ENCODE measurements at regions not wholly inside any gene's neighbourhood (a gene's known extent, or its start where the extent isn't known, plus 50 kb on each side); places are given as distances from the start of the nearest gene placed in this dataset.

GRCh38 chr16:50458667-50459495 is 89.3 kb upstream of the NKD1 start:
- no peaks in the 10 kb centered on the region for H3K27me3 ChIP-seq
- TF ChIP-seq CTCF (IDR thresholded peaks at IDR 0.05) = no peak
- no peak for ATAC-seq
- no peak overlapping the region for H3K4me3 ChIP-seq
- intact Hi-C loops (cut with DNase I) = no loop called here
- no peaks in the 10 kb centered on the region for H3K36me3 ChIP-seq
- H3K27ac ChIP-seq = no peak overlapping the region
- no peaks in the 10 kb centered on the region for H3K9me3 ChIP-seq
- no peak for FAIRE-seq
- WGBS, 2 donors = 45 to 47% methylated on average over 16 of the region's 16 CpGs
- no peak for DNase-seq
- H3K4me1 ChIP-seq = no peaks in the 10 kb centered on the region

- H3K4me1 ChIP-seq = no peaks in the 10 kb centered on the region
- no peak for ATAC-seq
- H3K4me3 ChIP-seq = no peak overlapping the region
- no peaks in the 10 kb centered on the region for H3K9me3 ChIP-seq
- FAIRE-seq = no peak
- no peaks in the 10 kb centered on the region for H3K36me3 ChIP-seq
- no peak for DNase-seq
- no peak overlapping the region for H3K27ac ChIP-seq
- WGBS, 2 donors = 69 to 77% methylated on average over 5 of the region's 5 CpGs
- intact Hi-C loops (cut with DNase I) = no loop called here
- no peak for TF ChIP-seq CTCF (IDR thresholded peaks at IDR 0.05)
- no peaks in the 10 kb centered on the region for H3K27me3 ChIP-seq
Observed at GRCh38 chr16:50457979-50458491, 89.2 kb upstream of the BRD7 start.

- no peaks in the 10 kb centered on the region for H3K4me1 ChIP-seq
- no peak overlapping the region for H3K4me3 ChIP-seq
- H3K27ac ChIP-seq = no peak overlapping the region
- intact Hi-C loops (cut with DNase I) = no loop called here
- H3K27me3 ChIP-seq = no peaks in the 10 kb centered on the region
- no peaks in the 10 kb centered on the region for H3K9me3 ChIP-seq
- ATAC-seq (no peak), DNase-seq (no peak), FAIRE-seq (no peak)
- 58 to 67% methylated on average over 4 of the region's 4 CpGs for WGBS, 2 donors
- H3K36me3 ChIP-seq = no peaks in the 10 kb centered on the region
- no peak for TF ChIP-seq CTCF (IDR thresholded peaks at IDR 0.05)
Observed at GRCh38 chr16:50457423-50457822, 88.6 kb upstream of the BRD7 start.

- H3K27ac ChIP-seq = no peak overlapping the region
- H3K36me3 ChIP-seq = no peaks in the 10 kb centered on the region
- TF ChIP-seq CTCF (IDR thresholded peaks at IDR 0.05) = no peak
- no peak for DNase-seq
- no peak overlapping the region for H3K4me3 ChIP-seq
- H3K4me1 ChIP-seq = no peaks in the 10 kb centered on the region
- no peak for ATAC-seq
- no peak for FAIRE-seq
- intact Hi-C loops (cut with DNase I) = no loop called here
- WGBS, 2 donors = 67 to 68% methylated on average over 7 of the region's 7 CpGs
- no peaks in the 10 kb centered on the region for H3K27me3 ChIP-seq
- H3K9me3 ChIP-seq = no peaks in the 10 kb centered on the region
Observed at GRCh38 chr16:50455288-50455845, 86.6 kb upstream of the BRD7 start.

- H3K4me1 ChIP-seq = no peaks in the 10 kb centered on the region
- H3K27me3 ChIP-seq = no peaks in the 10 kb centered on the region
- H3K36me3 ChIP-seq = no peaks in the 10 kb centered on the region
- no peaks in the 10 kb centered on the region for H3K9me3 ChIP-seq
- no peak overlapping the region for H3K27ac ChIP-seq
- H3K4me3 ChIP-seq = no peak overlapping the region
- 91 to 93% methylated on average over 7 of the region's 7 CpGs for WGBS, 2 donors
- ATAC-seq = no peak
- intact Hi-C loops (cut with DNase I) = no loop called here
- DNase-seq = no peak
- TF ChIP-seq CTCF (IDR thresholded peaks at IDR 0.05) = no peak
- no peak for FAIRE-seq
Observed at GRCh38 chr16:50453446-50453845, 84.7 kb upstream of the BRD7 start.

Measured in pancreas (tissue), 10 donors.